Colonic mucosa (tissue), 4 donors: ENCODE measurements at regions not wholly inside any gene's neighbourhood (a gene's known extent, or its start where the extent isn't known, plus 50 kb on each side); places are given as distances from the start of the nearest gene placed in this dataset.

ENCODE experiments used
- DNase-seq: peaks from one replicate; pipeline ENCODE4 v3.0.0-alpha.2; 2020
- H3K27ac ChIP-seq: fragments of 200-600 bp; one replicate; pipeline ENCODE4 v1.8.0; 2021
- H3K27me3 ChIP-seq: fragments of 200-600 bp; one replicate; pipeline ENCODE4 v1.8.0; 2021
- H3K36me3 ChIP-seq: fragments of 200-600 bp; one replicate; pipeline ENCODE4 v1.8.0; 2021
- H3K4me1 ChIP-seq: fragments of 200-600 bp; one replicate; pipeline ENCODE4 v1.8.0; 2021; ENCODE audit warnings: mild to moderate bottlenecking
- H3K4me3 ChIP-seq: fragments of 200-600 bp; one replicate; pipeline ENCODE4 v1.8.0; 2021
- H3K9ac ChIP-seq, 2 donors: one replicate each; pipeline ENCODE4 v1.7.0; 2013; ENCODE audit warnings: control low read depth in 2 of 2, low read depth in 2 of 2, low read length in 2 of 2
- H3K9me3 ChIP-seq: fragments of 200-600 bp; one replicate; pipeline ENCODE4 v1.8.0; 2021
- intact Hi-C: fragments of 100-400 bp; cut with DNase I; formaldehyde crosslinking; loops from one replicate; pipeline ENCODE4 v1.14.1; 2022
- TF ChIP-seq, protein P1 (sequence below): fragments of 200-600 bp; IDR thresholded peaks from one replicate; pipeline ENCODE4 v1.8.0; 2022; ENCODE audit warnings: antibody characterized with exemption, mild to moderate bottlenecking
- donor health status: healthy.
- donor health status: DM: no; HTN: no; CAD: no.
- donor health status: DM: no; HTN: no; CAD: no.

DNA sequence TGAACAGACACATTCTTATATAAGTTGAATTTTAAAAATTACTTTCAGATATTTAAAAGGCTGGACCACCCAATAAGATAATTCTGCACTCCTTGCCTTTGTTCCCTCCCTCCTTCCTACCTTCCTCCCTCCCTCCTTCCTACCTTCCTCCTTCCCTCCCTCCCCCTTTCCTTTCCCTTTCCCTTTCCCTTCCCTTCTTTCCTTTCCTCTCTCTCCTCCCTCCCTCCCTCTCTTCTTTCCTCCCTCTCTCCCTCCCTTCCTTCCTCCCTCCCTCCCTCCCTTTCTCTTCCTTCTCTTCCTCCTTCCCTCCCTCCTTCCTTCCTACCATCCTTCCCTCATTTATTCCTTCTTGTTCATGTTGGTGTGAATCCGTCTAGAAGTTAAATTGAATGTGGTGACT is 93.0 kb downstream of the ATP6V1G3 start:
- TF ChIP-seq, protein P1, sequence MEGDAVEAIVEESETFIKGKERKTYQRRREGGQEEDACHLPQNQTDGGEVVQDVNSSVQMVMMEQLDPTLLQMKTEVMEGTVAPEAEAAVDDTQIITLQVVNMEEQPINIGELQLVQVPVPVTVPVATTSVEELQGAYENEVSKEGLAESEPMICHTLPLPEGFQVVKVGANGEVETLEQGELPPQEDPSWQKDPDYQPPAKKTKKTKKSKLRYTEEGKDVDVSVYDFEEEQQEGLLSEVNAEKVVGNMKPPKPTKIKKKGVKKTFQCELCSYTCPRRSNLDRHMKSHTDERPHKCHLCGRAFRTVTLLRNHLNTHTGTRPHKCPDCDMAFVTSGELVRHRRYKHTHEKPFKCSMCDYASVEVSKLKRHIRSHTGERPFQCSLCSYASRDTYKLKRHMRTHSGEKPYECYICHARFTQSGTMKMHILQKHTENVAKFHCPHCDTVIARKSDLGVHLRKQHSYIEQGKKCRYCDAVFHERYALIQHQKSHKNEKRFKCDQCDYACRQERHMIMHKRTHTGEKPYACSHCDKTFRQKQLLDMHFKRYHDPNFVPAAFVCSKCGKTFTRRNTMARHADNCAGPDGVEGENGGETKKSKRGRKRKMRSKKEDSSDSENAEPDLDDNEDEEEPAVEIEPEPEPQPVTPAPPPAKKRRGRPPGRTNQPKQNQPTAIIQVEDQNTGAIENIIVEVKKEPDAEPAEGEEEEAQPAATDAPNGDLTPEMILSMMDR, result no peak
- Histone ChIP-seq H3K4me1 (no peaks in the 10 kb centered on the region), H3K9me3 (no peaks in the 10 kb centered on the region), H3K36me3 (no peaks in the 10 kb centered on the region), H3K4me3 (no peak overlapping the region), H3K9ac (no peak overlapping the region), H3K27ac (no peak overlapping the region), H3K27me3 (no peaks in the 10 kb centered on the region)
- DNase-seq, result no peak
- intact Hi-C loops, result no loop called here

DNA sequence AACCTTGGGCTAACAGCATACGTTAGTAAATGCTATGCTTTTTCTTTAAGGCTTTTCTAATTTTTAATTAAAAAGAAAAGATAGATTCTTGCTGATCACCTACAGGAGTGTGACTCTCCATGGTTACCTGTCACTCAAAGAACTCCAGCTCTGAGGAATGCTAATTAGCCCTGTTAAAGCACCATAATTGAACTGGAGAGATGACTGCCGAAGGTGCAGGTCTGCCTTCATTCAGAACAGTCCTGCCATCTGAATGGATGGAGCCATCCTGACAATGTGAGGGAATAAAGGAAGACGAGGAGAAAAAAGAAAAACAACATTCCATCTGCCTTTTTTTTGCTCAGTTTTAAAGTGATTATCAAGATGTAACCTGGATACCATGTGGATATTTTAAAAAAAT is 94.6 kb downstream of the ATP6V1G3 start:
- Histone ChIP-seq H3K4me1 (no peaks in the 10 kb centered on the region), H3K9ac (no peak overlapping the region), H3K36me3 (no peaks in the 10 kb centered on the region), H3K4me3 (no peak overlapping the region), H3K27me3 (no peaks in the 10 kb centered on the region), H3K9me3 (no peaks in the 10 kb centered on the region), H3K27ac (no peak overlapping the region)
- intact Hi-C loops, result no loop called here
- DNase-seq, result no peak
- TF ChIP-seq, protein P1, result no peak

DNA sequence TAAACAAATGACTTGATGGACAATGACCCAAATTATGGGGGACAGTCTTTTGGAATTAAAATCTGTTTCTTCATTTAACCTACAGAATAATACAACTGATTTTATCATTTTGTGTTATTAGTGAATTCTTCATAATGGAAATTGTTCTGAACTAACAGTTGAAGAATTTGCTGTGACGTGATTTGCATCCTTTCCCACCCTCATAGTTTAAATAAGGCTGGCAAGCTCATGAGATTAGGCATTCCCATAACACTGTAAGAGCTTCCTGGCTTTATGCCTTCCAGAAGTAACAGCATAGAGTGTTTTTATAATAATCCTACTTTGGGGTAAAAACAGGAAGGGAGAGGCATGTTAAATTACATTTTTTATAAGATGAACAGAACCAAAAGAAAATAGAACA is 95.7 kb downstream of the ATP6V1G3 start:
- no peaks in the 10 kb centered on the region for H3K27me3 ChIP-seq
- H3K4me1 ChIP-seq, result no peaks in the 10 kb centered on the region
- no peak overlapping the region for H3K4me3 ChIP-seq
- H3K27ac ChIP-seq, result no peak overlapping the region
- no peaks in the 10 kb centered on the region for H3K36me3 ChIP-seq
- H3K9me3 ChIP-seq, result no peaks in the 10 kb centered on the region
- TF ChIP-seq, protein P1, result no peak
- intact Hi-C loops, result no loop called here
- H3K9ac ChIP-seq, result no peak overlapping the region
- no peak for DNase-seq

DNA sequence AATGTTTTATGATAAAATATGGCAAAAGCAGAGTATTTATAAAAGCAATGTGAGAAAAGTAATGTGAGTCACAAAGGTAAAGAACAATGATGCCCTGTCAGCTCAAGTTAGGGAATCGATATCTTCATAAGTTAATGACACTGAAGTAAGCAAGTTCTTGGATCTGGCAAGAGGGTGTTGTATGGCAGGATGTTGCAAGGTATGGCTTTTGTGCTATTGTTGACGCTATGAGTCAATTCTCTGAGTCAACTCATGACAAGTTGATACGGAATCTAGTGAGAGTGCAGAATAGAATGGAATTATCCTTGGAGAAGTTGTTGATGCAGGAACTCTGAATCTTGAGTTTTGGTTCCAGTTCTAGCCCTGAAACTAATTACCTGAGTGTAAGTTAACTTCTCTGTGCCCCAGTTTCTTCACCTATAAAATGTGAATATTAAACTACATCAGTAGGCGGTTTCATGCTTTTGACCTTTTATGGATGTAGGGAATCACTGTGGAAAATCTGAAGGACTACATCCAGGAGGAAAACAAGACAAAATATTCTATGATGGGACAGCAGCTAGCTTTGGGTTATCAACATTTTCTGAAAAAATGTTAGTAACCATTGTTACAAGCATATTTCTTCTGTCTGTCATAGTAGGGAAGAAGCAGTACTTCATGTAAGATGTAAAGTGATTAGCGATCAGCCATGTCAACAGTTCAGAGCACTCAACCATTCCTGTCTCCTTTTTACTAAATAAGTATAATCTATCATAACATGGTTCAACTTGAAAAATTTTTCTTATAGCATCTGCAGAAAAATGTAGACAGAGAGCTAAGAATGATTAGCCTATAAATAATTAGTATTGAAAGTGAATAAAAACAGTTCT is 96.9 kb downstream of the ATP6V1G3 start:
- no peaks in the 10 kb centered on the region for H3K9me3 ChIP-seq
- H3K4me3 ChIP-seq, result no peak overlapping the region
- no peak overlapping the region for H3K9ac ChIP-seq
- intact Hi-C loops, result no loop called here
- TF ChIP-seq, protein P1, result no peak
- no peak overlapping the region for H3K27ac ChIP-seq
- no peaks in the 10 kb centered on the region for H3K36me3 ChIP-seq
- no peaks in the 10 kb centered on the region for H3K4me1 ChIP-seq
- H3K27me3 ChIP-seq, result no peaks in the 10 kb centered on the region
- DNase-seq, result no peak

DNA sequence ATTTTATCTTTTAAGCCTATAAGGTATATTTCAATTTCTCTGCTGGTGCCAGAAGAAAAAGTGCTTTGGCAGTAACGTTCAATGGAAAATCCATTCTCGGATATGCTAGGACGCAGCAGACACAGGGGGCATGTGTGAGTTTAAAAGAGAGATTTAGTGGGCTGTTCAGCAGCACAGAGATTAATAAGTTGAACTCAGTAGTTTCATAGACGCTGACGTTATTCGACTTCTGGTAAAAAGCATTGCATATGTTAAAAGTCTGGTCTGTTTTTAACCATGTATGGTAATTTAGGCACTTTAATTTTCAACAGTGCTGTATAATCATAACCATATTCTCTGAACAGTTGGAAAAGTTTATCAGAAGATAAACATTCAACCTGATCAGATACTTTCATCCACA is 99.6 kb downstream of the ATP6V1G3 start:
- Histone ChIP-seq H3K27me3 (no peaks in the 10 kb centered on the region), H3K36me3 (no peaks in the 10 kb centered on the region), H3K27ac (no peak overlapping the region), H3K9ac (no peak overlapping the region), H3K4me1 (no peaks in the 10 kb centered on the region), H3K9me3 (no peaks in the 10 kb centered on the region), H3K4me3 (no peak overlapping the region)
- intact Hi-C loops, result no loop called here
- TF ChIP-seq, protein P1, result no peak
- no peak for DNase-seq
